ACC112 (cell line): ENCODE measurements at regions not wholly inside any gene's neighbourhood (a gene's known extent, or its start where the extent isn't known, plus 50 kb on each side); places are given as distances from the start of the nearest gene placed in this dataset.
"Not testable (repeated sequence)": the region's sequence is repeated elsewhere in the genome, so short reads cannot be mapped to it uniquely, and the experiment has no call there.

Experiments
- H2AFZ ChIP-seq: fragments of 200-600 bp; sonication (generic); one replicate; pipeline ENCODE4 v1.6.0; 2017; ENCODE audit warnings: antibody characterized with exemption, low read length; ENCODE audit not compliant: unreplicated experiment
- H3K27ac ChIP-seq: fragments of 200-600 bp; sonication (generic); 2 replicates; pipeline ENCODE4 v1.5.1; 2014; ENCODE audit warnings: low read depth, mild to moderate bottlenecking, antibody characterized with exemption, low read length, moderate library complexity
- H3K27me3 ChIP-seq: fragments of 200-600 bp; sonication (generic); 2 replicates; pipeline ENCODE4 v1.6.1; 2014; ENCODE audit warnings: mild to moderate bottlenecking, antibody characterized with exemption, low read length, moderate library complexity, mixed read lengths; ENCODE audit not compliant: insufficient read depth
- H3K36me3 ChIP-seq: fragments of 200-600 bp; sonication (generic); 2 replicates; pipeline ENCODE4 v1.6.1; 2016; ENCODE audit warnings: mild to moderate bottlenecking, antibody characterized with exemption, low read length, moderate library complexity, mixed read lengths; ENCODE audit not compliant: insufficient read depth
- H3K4me1 ChIP-seq: fragments of 200-600 bp; sonication (generic); one replicate; pipeline ENCODE4 v1.6.1; 2016; ENCODE audit warnings: low read length, mixed read lengths; ENCODE audit not compliant: insufficient read depth, unreplicated experiment, control insufficient read depth
- H3K4me3 ChIP-seq: fragments of 200-600 bp; sonication (generic); 2 replicates; pipeline ENCODE4 v1.5.1; 2014; ENCODE audit warnings: mild to moderate bottlenecking, low read depth, low read length
- H3K79me2 ChIP-seq: fragments of 200-600 bp; sonication (generic); one replicate; pipeline ENCODE4 v1.6.0; 2016; ENCODE audit warnings: low read length; ENCODE audit not compliant: control insufficient read depth, unreplicated experiment, insufficient read depth

GRCh38 chr15:84094720-84095119, 140.9 kb upstream of the GOLGA6L4 start:
- H3K27ac ChIP-seq, H3K4me1 ChIP-seq, H2AFZ ChIP-seq, H3K4me3 ChIP-seq, H3K79me2 ChIP-seq, H3K36me3 ChIP-seq: not testable (repeated sequence)
- H3K27me3 ChIP-seq, result peaks cover 29% of the 10 kb centered on the region

DNA sequence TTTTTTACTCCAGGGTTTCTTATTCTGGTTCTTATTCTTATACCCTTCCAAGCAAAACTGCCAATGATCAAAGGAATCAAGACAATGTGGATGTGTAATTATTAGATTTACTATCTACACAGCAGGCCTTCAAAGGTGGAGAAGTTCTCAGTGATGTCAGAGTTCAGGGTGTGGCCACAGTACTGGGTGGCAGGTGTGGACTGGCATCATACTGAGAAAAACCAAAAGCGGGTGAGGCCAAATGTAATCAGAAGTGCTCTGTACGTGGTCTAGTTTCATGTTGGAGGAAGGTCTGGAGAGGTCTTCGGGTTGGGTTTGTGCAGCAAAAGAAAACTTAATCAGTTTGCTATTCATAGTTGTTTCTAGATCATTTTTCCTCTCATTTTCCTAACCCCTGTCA, 138.5 kb upstream of the GOLGA6L4 start:
- not testable (repeated sequence) for H3K4me1 ChIP-seq, H3K4me3 ChIP-seq, H2AFZ ChIP-seq, H3K36me3 ChIP-seq, H3K79me2 ChIP-seq, H3K27ac ChIP-seq
- H3K27me3 ChIP-seq, result peaks cover 28% of the 10 kb centered on the region

GRCh38 chr15:84098604-84099003, 137.0 kb upstream of the GOLGA6L4 start:
- Histone ChIP-seq H3K4me1 (peaks cover 3% of the 10 kb centered on the region), H3K27ac (no peak overlapping the region), H2AFZ (no peak overlapping the region), H3K36me3 (no peaks in the 10 kb centered on the region), H3K27me3 (peaks cover 39% of the 10 kb centered on the region), H3K4me3 (no peak overlapping the region), H3K79me2 (no peaks in the 10 kb centered on the region)

- H3K4me1 ChIP-seq, result peaks cover 3% of the 10 kb centered on the region
- H3K79me2 ChIP-seq, result no peaks in the 10 kb centered on the region
- H3K27ac ChIP-seq, result no peak overlapping the region
- H2AFZ ChIP-seq, result no peak overlapping the region
- no peak overlapping the region for H3K4me3 ChIP-seq
- peaks cover 43% of the 10 kb centered on the region for H3K27me3 ChIP-seq
- H3K36me3 ChIP-seq, result no peaks in the 10 kb centered on the region
Measured at GRCh38 chr15:84099181-84099580, 136.4 kb upstream of the GOLGA6L4 start.

DNA sequence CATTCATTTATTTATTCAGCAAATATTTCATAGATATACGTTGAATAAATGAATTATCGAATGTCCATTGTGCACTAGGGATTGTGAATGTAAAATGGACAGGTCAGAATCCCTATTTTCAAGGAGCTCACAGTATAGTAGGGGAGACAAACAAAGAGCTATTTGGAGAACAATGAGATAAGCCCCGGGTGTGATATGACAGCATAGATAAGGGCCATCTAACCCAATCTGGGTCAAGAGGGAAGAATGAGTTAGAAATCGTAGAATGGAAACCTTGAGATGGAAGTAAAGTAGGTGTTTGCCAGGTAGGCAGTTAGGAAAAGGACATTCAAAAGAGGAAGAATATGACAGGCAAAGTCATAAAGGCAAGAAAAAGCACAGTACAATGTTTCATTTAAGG, 132.2 kb upstream of the GOLGA6L4 start:
- Histone ChIP-seq H3K79me2 (no peaks in the 10 kb centered on the region), H3K4me1 (peaks cover 3% of the 10 kb centered on the region), H3K27me3 (peaks cover 34% of the 10 kb centered on the region; the same call in 1 of the 2 replicates), H3K36me3 (no peaks in the 10 kb centered on the region), H3K27ac (no peak overlapping the region), H2AFZ (no peak overlapping the region), H3K4me3 (no peak overlapping the region)

DNA sequence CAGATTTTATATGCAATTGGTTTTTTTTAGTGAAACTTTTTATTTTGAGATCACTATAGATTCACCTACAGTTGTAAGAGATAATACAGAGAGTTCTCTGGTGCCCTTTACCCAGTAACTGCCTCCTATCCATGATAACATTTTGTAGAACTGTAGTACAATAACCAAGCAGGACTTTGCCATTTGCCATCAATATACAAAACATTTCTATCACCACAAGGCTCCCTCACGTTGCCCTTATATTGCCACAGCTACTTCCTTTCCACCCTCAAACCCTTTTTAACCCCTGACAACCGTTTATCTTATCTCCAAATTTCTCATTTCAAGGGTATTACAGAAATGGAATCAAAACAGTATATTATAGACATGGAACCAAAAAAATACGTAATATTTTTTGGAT, 130.7 kb upstream of the GOLGA6L4 start:
- H3K4me3 ChIP-seq, result no peak overlapping the region
- H3K4me1 ChIP-seq, result no peaks in the 10 kb centered on the region
- H3K27ac ChIP-seq, result no peak overlapping the region
- H3K27me3 ChIP-seq, result peaks cover 28% of the 10 kb centered on the region; the same call in 1 of the 2 replicates
- H3K79me2 ChIP-seq, result no peaks in the 10 kb centered on the region
- H3K36me3 ChIP-seq, result no peaks in the 10 kb centered on the region
- no peak overlapping the region for H2AFZ ChIP-seq

DNA sequence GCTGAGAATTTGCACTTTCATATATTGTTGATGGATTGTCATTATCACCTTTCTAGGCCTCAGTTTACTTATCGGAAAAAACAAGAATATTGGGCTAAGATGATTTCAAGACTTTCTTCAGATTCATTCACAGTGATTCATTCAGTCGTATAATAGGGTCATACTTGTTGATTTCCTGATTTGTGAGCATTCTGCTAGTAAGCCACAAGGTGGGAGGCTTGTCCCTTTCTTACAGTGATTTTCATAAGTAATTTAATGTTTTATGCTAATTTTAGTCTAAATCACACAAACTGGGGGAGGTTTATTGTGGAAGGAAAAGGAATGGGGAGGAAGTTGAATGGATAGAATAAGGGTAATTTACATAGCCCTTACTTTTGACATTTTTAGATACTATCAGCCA, 126.8 kb upstream of the GOLGA6L4 start:
- Histone ChIP-seq H2AFZ (no peak overlapping the region), H3K79me2 (no peaks in the 10 kb centered on the region), H3K36me3 (no peaks in the 10 kb centered on the region), H3K4me3 (no peak overlapping the region), H3K27me3 (peaks cover 19% of the 10 kb centered on the region; the same call in 1 of the 2 replicates), H3K27ac (no peak overlapping the region), H3K4me1 (no peaks in the 10 kb centered on the region)

- no peak overlapping the region for H3K27ac ChIP-seq
- H3K36me3 ChIP-seq, result no peaks in the 10 kb centered on the region
Measured at GRCh38 chr15:84111575-84111974, 124.0 kb upstream of the GOLGA6L4 start.

GRCh38 chr15:84112025-84112424, 123.5 kb upstream of the GOLGA6L4 start:
- Histone ChIP-seq H3K4me1 (no peaks in the 10 kb centered on the region), H2AFZ (no peak overlapping the region)

More at GRCh38 chr15:84111575-84111974, 124.0 kb upstream of the GOLGA6L4 start:
- Histone ChIP-seq H3K27me3 (peaks cover 16% of the 10 kb centered on the region), H3K79me2 (no peaks in the 10 kb centered on the region), H2AFZ (no peak overlapping the region), H3K4me3 (no peak overlapping the region), H3K4me1 (no peaks in the 10 kb centered on the region)

DNA sequence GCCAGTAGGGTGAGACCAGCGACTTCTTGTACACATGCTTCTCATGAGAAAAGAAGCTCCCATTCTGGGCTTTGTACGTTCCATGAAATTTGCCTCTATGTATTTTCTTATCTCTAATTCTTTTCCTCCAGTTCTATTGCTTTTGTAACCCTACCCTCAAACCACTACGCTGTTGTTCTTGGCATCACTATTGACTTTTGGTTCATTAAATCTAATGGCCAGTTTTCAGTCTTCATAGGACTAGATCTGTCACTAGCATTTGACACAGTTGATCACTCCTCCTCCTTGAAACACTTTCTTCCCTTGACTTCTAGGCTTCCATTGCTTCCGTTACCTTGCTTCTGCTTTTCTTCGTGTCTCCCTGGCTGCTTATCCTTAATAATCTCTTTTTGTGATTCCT, 121.7 kb upstream of the GOLGA6L4 start:
- no peak overlapping the region for H2AFZ ChIP-seq
- H3K4me1 ChIP-seq, result no peaks in the 10 kb centered on the region
- H3K79me2 ChIP-seq, result no peaks in the 10 kb centered on the region
- no peak overlapping the region for H3K27ac ChIP-seq
- H3K27me3 ChIP-seq, result peaks cover 34% of the 10 kb centered on the region
- no peak overlapping the region for H3K4me3 ChIP-seq
- H3K36me3 ChIP-seq, result no peaks in the 10 kb centered on the region

More at GRCh38 chr15:84112025-84112424, 123.5 kb upstream of the GOLGA6L4 start:
- H3K79me2 ChIP-seq, result no peaks in the 10 kb centered on the region
- H3K4me3 ChIP-seq, result no peak overlapping the region
- peaks cover 16% of the 10 kb centered on the region for H3K27me3 ChIP-seq
- no peaks in the 10 kb centered on the region for H3K36me3 ChIP-seq
- no peak overlapping the region for H3K27ac ChIP-seq

- H3K4me3 ChIP-seq, result not testable (repeated sequence)
Measured at GRCh38 chr15:84114680-84115079, 120.9 kb upstream of the GOLGA6L4 start.

More at GRCh38 chr15:84114680-84115079, 120.9 kb upstream of the GOLGA6L4 start:
- not testable (repeated sequence) for H3K79me2 ChIP-seq, H3K4me1 ChIP-seq, H2AFZ ChIP-seq, H3K36me3 ChIP-seq, H3K27ac ChIP-seq
- peaks cover 32% of the 10 kb centered on the region for H3K27me3 ChIP-seq
